ENCODE measurements at regions not wholly inside any gene's neighbourhood (a gene's known extent, or its start where the extent isn't known, plus 50 kb on each side); places are given as distances from the start of the nearest gene placed in this dataset.

GRCh38 chr21:21858502-21859334 is 860.5 kb downstream of the NCAM2 start (continued):
- no peak for TF ChIP-seq ZNF592 (IDR thresholded peaks at IDR 0.05)

GRCh38 chr21:21860888-21861287 is 862.7 kb downstream of the NCAM2 start:
- DNase-seq (ENCODE audit: low read depth, low spot score) (no peak), FAIRE-seq (no peak), ATAC-seq (no peak)
- CTCF ChIA-PET: no interaction called here
- H2AFZ ChIP-seq (ENCODE audit: control insufficient read depth, low read depth, low read length): no peak overlapping the region
- no peaks in the 10 kb centered on the region for H3K4me1 ChIP-seq (ENCODE audit: control insufficient read depth, insufficient read depth, low read length)
- no TSS peak for BruUV-seq (replicated peaks)
- H3K9ac ChIP-seq (ENCODE audit: control insufficient read depth, insufficient read depth, low read length): no peak overlapping the region
- POLR2A ChIA-PET: no interaction called here
- no peak overlapping the region for H3K4me2 ChIP-seq (ENCODE audit: control insufficient read depth, insufficient read depth)
- H3K27me3 ChIP-seq (replicated peaks in 1 of 2; ENCODE audit: control insufficient read depth in 2 of 2, insufficient read depth in 2 of 2, low read length in 1 of 2): no peaks in the 10 kb centered on the region
- no peaks in the 10 kb centered on the region for H3K79me2 ChIP-seq (ENCODE audit: control insufficient read depth, insufficient read depth, low read length)
- no peaks in the 10 kb centered on the region for H4K20me1 ChIP-seq (ENCODE audit: control insufficient read depth, insufficient read depth)
- no peak overlapping the region for H3K27ac ChIP-seq (ENCODE audit: control insufficient read depth, insufficient read depth)
- H3K9me3 ChIP-seq (replicated peaks; ENCODE audit: control insufficient read depth, insufficient read depth, low read length): no peaks in the 10 kb centered on the region
- RAD21 ChIA-PET (ENCODE audit: unreplicated experiment): no interaction called here
- H3K4me3 ChIP-seq: no peak overlapping the region
- intact Hi-C loops (cut with micrococcal nuclease; ENCODE audit: unreplicated experiment) (no loop called here), in situ Hi-C loops (cut with MboI) (no loop called here)
- WGBS (ENCODE audit: insufficient coverage, insufficient replicate concordance, low lambda C conversion rate, missing lambda C conversion rate): 4% methylated on average over 2 of the region's 2 CpGs
- no peaks in the 10 kb centered on the region for H3K36me3 ChIP-seq (ENCODE audit: control insufficient read depth in 2 of 2, insufficient read depth in 2 of 2, low read length in 1 of 2)
- SMC1A ChIA-PET (ENCODE audit: uncharacterized antibody, unreplicated experiment): no interaction called here
- no peak for TF ChIP-seq PAX5 (IDR thresholded peaks at IDR 0.05; ENCODE audit: borderline replicate concordance, low read depth, low read length)
- TF ChIP-seq MYB (IDR thresholded peaks at IDR 0.05; ENCODE audit: borderline replicate concordance, low read depth, low read length): no peak
- TF ChIP-seq CHD1 (IDR thresholded peaks at IDR 0.05; ENCODE audit: low read depth, low read length): no peak
- TF ChIP-seq CHD2 (IDR thresholded peaks at IDR 0.05; ENCODE audit: borderline replicate concordance, low read depth, low read length): no peak
- TF ChIP-seq CREB1 (IDR thresholded peaks at IDR 0.05; ENCODE audit: low read depth): no peak
- TF ChIP-seq PML (IDR thresholded peaks at IDR 0.05; ENCODE audit: low read length): no peak
- no peak for TF ChIP-seq PRDM15 (CRISPR knock-in tag; IDR thresholded peaks at IDR 0.05)
- no peak for TF ChIP-seq NFXL1 (IDR thresholded peaks at IDR 0.05; ENCODE audit: borderline replicate concordance)
- TF ChIP-seq E2F4 (IDR thresholded peaks at IDR 0.05; ENCODE audit: low read depth, low read length): no peak
- TF ChIP-seq ATF2 (IDR thresholded peaks at IDR 0.05; ENCODE audit: low read length): no peak
- no peak for TF ChIP-seq NR2C2 (IDR thresholded peaks at IDR 0.05; ENCODE audit: borderline replicate concordance, control insufficient read depth, insufficient read length, low read depth)
